OCI-LY7 (cell line): ENCODE measurements at regions not wholly inside any gene's neighbourhood (a gene's known extent, or its start where the extent isn't known, plus 50 kb on each side); places are given as distances from the start of the nearest gene placed in this dataset.

ENCODE experiments used
- BruUV-seq: library from RNA; stranded (reverse); fragments of 400-500 nt; replicated peaks from 2 replicates; lab custom pipeline; 2021; lab: Mats Ljungman, UMichigan
- CTCF ChIA-PET: fragments of 300-600 bp; sonication (Branson Sonifier 250); formaldehyde crosslinking; loops from one replicate; lab custom pipeline; 2022; ENCODE audit warnings: antibody characterized with exemption; ENCODE audit not compliant: unreplicated experiment; lab: Charles Lee
- POLR2A ChIA-PET: fragments of 300-600 bp; sonication (Branson Sonifier 250); formaldehyde crosslinking; loops from one replicate; lab custom pipeline; 2022; ENCODE audit warnings: antibody characterized with exemption; lab: Charles Lee
- DNase-seq: peaks from one replicate; pipeline ENCODE4 v3.0.0-alpha.2; 2015; ENCODE audit warnings: low spot score
- H2AFZ ChIP-seq: fragments of 200-600 bp; sonication (generic), shearing (Covaris generic); 2 replicates; pipeline ENCODE4 v1.6.1; 2014; ENCODE audit warnings: mild to moderate bottlenecking, antibody characterized with exemption, low read length, moderate library complexity
- H3K27ac ChIP-seq: fragments of 200-600 bp; sonication (generic); 2 replicates; pipeline ENCODE4 v1.5.1; 2014; ENCODE audit warnings: mixed run types, low read depth, mild to moderate bottlenecking, moderate library complexity, low read length, inconsistent platforms; ENCODE audit not compliant: poor library complexity, severe bottlenecking
- H3K36me3 ChIP-seq: fragments of 200-600 bp; sonication (generic); 2 replicates; pipeline ENCODE4 v1.6.1; 2014; ENCODE audit warnings: mild to moderate bottlenecking, antibody characterized with exemption, low read length, moderate library complexity, mixed read lengths; ENCODE audit not compliant: insufficient read depth
- H3K4me1 ChIP-seq: fragments of 200-600 bp; sonication (generic); 2 replicates; pipeline ENCODE4 v1.5.1; 2014; ENCODE audit warnings: mild to moderate bottlenecking, low read length; ENCODE audit not compliant: insufficient read depth, poor library complexity, severe bottlenecking
- H3K4me2 ChIP-seq: fragments of 200-600 bp; sonication (generic); 2 replicates; pipeline ENCODE4 v1.6.1; 2014; ENCODE audit warnings: mild to moderate bottlenecking, low read length
- H3K4me3 ChIP-seq: fragments of 200-600 bp; sonication (generic); 2 replicates; pipeline ENCODE4 v1.5.1; 2014; ENCODE audit warnings: mild to moderate bottlenecking, low read depth, low read length; ENCODE audit not compliant: poor library complexity, severe bottlenecking
- H3K79me2 ChIP-seq: fragments of 200-600 bp; sonication (generic); 2 replicates; pipeline ENCODE4 v1.6.1; 2016; ENCODE audit warnings: low read depth, mild to moderate bottlenecking, low read length, moderate library complexity, mixed read lengths; ENCODE audit not compliant: insufficient read depth
- H3K9me2 ChIP-seq: fragments of 200-600 bp; sonication (generic); 2 replicates; pipeline ENCODE4 v1.6.1; 2016; ENCODE audit warnings: mild to moderate bottlenecking, low read length, mixed read lengths; ENCODE audit not compliant: insufficient read depth
- H3K9me3 ChIP-seq: fragments of 200-600 bp; sonication (generic); 2 replicates; pipeline ENCODE4 v1.6.1; 2014; ENCODE audit warnings: mild to moderate bottlenecking, mixed run types, low read length, mixed read lengths
- H4K20me1 ChIP-seq: fragments of 200-600 bp; sonication (generic); 2 replicates; pipeline ENCODE4 v1.6.1; 2014; ENCODE audit warnings: mild to moderate bottlenecking, antibody characterized with exemption, low read length, moderate library complexity, mixed read lengths; ENCODE audit not compliant: insufficient read depth
- EZH2phosphoT487 ChIP-seq: fragments of 200-600 bp; sonication (generic); IDR thresholded peaks from 2 replicates; pipeline ENCODE4 v1.6.1; 2018; ENCODE audit warnings: low read depth, borderline replicate concordance, mild to moderate bottlenecking, mixed run types, antibody characterized with exemption, low read length, moderate library complexity, mixed read lengths
- intact Hi-C: fragments of 100-400 bp; cut with micrococcal nuclease; formaldehyde crosslinking; loops from one replicate; pipeline ENCODE4 v1.10.0; 2022; ENCODE audit not compliant: unreplicated experiment
- TF ChIP-seq, protein P1 (sequence below): fragments of 200-600 bp; sonication (generic); conservative IDR thresholded peaks from 2 replicates; pipeline ENCODE4 v1.5.1; 2014; ENCODE audit warnings: mild to moderate bottlenecking, antibody characterized with exemption, low read length, moderate library complexity, mixed read lengths

DNA sequence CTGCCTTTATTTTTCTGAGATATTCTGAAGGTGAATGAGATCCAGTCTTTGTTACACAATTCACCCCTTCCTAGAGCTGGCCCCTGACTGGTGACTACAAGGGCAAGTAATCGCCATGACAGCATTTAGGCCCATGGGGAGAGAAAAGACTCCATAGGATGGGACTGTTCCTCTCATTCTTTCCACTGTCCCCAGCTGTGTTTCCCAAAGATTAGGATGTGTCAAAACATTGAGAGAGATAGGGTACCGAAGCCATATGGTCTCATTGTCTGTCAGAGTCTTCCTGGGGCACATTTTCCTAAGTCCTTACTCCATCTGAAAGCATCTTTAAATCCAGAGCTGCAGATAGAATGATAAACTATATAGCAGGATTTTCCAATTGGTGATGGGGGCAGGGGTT lies 423.5 kb downstream of the OMA1 start:
- Histone ChIP-seq H3K79me2 (no peaks in the 10 kb centered on the region), H3K27ac (no peak overlapping the region), H3K4me2 (no peak overlapping the region), H2AFZ (no peak overlapping the region), H3K9me3 (no peaks in the 10 kb centered on the region), H3K4me3 (no peak overlapping the region), H3K4me1 (no peaks in the 10 kb centered on the region), H3K9me2 (no peaks in the 10 kb centered on the region), H4K20me1 (no peaks in the 10 kb centered on the region), H3K36me3 (no peaks in the 10 kb centered on the region)
- ChIA-PET POLR2A (no interaction called here), CTCF (no interaction called here)
- intact Hi-C loops, result no loop called here
- TF ChIP-seq, protein P1, sequence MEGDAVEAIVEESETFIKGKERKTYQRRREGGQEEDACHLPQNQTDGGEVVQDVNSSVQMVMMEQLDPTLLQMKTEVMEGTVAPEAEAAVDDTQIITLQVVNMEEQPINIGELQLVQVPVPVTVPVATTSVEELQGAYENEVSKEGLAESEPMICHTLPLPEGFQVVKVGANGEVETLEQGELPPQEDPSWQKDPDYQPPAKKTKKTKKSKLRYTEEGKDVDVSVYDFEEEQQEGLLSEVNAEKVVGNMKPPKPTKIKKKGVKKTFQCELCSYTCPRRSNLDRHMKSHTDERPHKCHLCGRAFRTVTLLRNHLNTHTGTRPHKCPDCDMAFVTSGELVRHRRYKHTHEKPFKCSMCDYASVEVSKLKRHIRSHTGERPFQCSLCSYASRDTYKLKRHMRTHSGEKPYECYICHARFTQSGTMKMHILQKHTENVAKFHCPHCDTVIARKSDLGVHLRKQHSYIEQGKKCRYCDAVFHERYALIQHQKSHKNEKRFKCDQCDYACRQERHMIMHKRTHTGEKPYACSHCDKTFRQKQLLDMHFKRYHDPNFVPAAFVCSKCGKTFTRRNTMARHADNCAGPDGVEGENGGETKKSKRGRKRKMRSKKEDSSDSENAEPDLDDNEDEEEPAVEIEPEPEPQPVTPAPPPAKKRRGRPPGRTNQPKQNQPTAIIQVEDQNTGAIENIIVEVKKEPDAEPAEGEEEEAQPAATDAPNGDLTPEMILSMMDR, result no peak
- TF ChIP-seq EZH2phosphoT487, result no peak
- no TSS peak for BruUV-seq
- no peak for DNase-seq

DNA sequence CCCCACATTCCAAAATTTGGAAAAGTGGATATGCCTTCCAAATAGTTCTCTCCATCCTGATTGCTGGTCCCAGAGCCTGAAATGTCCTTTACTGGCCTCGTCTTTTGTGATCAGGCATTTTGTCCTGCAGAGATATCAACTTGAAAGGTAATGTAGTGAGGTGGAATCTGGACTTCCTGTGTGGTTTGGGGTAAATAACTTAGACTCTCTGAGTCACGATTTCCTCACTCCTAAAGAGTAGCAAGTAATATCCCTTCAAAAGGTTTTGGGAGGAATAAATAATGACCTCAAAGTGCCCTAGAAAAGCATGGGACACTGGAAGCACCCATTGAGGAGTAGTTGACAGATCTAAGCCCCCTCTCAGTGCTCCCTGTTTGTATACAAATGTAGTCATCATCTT lies 426.6 kb downstream of the OMA1 start:
- ChIA-PET CTCF (no interaction called here), POLR2A (no interaction called here)
- H3K4me3 ChIP-seq, result no peak overlapping the region
- no peak overlapping the region for H3K27ac ChIP-seq
- H3K9me2 ChIP-seq, result no peaks in the 10 kb centered on the region
- H3K4me1 ChIP-seq, result no peaks in the 10 kb centered on the region
- intact Hi-C loops, result no loop called here
- no peaks in the 10 kb centered on the region for H4K20me1 ChIP-seq
- H3K4me2 ChIP-seq, result no peak overlapping the region
- no peaks in the 10 kb centered on the region for H3K9me3 ChIP-seq
- no peaks in the 10 kb centered on the region for H3K79me2 ChIP-seq
- DNase-seq, result no peak
- no peak for TF ChIP-seq EZH2phosphoT487
- TF ChIP-seq, protein P1, result no peak
- H3K36me3 ChIP-seq, result no peaks in the 10 kb centered on the region
- BruUV-seq, result no TSS peak
- H2AFZ ChIP-seq, result no peak overlapping the region

DNA sequence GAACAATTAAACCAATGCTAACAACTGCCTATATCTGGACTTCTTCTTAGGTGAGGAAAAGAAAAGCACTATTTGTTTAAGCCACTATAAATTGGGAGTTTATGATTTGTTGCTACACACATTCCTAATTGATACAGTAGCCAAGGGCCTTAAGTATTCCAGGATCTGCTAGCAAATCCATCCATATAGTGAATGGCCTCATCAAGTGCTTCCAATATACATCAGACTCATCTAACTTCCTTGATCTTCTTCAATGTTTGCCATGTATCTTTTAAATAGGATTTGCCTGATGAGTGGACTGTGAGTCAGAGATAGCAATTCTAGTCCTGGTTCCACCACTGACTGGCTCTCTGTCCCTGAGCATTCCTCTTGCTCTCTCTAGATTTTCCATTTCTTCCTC lies 430.2 kb downstream of the OMA1 start:
- intact Hi-C loops, result no loop called here
- no peaks in the 10 kb centered on the region for H3K9me3 ChIP-seq
- no peaks in the 10 kb centered on the region for H4K20me1 ChIP-seq
- TF ChIP-seq, protein P1, result no peak
- TF ChIP-seq EZH2phosphoT487, result no peak
- no TSS peak for BruUV-seq
- H3K79me2 ChIP-seq, result no peaks in the 10 kb centered on the region
- no peaks in the 10 kb centered on the region for H3K4me1 ChIP-seq
- POLR2A ChIA-PET, result no interaction called here
- no peak overlapping the region for H3K27ac ChIP-seq
- CTCF ChIA-PET, result no interaction called here
- no peak for DNase-seq
- H3K4me2 ChIP-seq, result no peak overlapping the region
- H3K36me3 ChIP-seq, result no peaks in the 10 kb centered on the region
- no peak overlapping the region for H3K4me3 ChIP-seq
- H2AFZ ChIP-seq, result no peak overlapping the region
- H3K9me2 ChIP-seq, result no peaks in the 10 kb centered on the region
